BE2C (cell line): ENCODE measurements at regions not wholly inside any gene's neighbourhood (a gene's known extent, or its start where the extent isn't known, plus 50 kb on each side); places are given as distances from the start of the nearest gene placed in this dataset.
A peak's percentile ranks its signal among the peaks of the same experiment; 100 is the strongest.

Source experiments
- DNase-seq: peaks from one replicate; pipeline ENCODE4 v3.0.0-alpha.2; 2020
- H3K27me3 ChIP-seq: fragments of 250-450 bp; sonication (Bioruptor Pico); 2 replicates; pipeline ENCODE4 v1.5.1; 2020; ENCODE audit warnings: mild to moderate bottlenecking
- H3K36me3 ChIP-seq: fragments of 250-450 bp; sonication (Bioruptor Pico); 2 replicates; pipeline ENCODE4 v1.5.1; 2020; ENCODE audit warnings: mild to moderate bottlenecking
- H3K4me1 ChIP-seq: fragments of 250-450 bp; sonication (Bioruptor Pico); 2 replicates; pipeline ENCODE4 v1.5.1; 2020
- H3K4me3 ChIP-seq: 2 replicates; pipeline ENCODE4 v1.5.1; 2011; ENCODE audit warnings: low read depth, low read length
- H3K9me3 ChIP-seq: fragments of 250-450 bp; sonication (Bioruptor Pico); 2 replicates; pipeline ENCODE4 v1.5.1; 2020
- TF ChIP-seq, protein P1 (sequence below): IDR thresholded peaks from 2 replicates; pipeline ENCODE4 v1.5.1; 2012; ENCODE audit warnings: mild to moderate bottlenecking, low read depth, low read length

- H3K4me3 ChIP-seq = peak overlapping the region; percentile 40
- DNase-seq = peak; percentile 80
- no peaks in the 10 kb centered on the region for H3K9me3 ChIP-seq
- H3K36me3 ChIP-seq = no peaks in the 10 kb centered on the region
- H3K27me3 ChIP-seq = no peaks in the 10 kb centered on the region
- TF ChIP-seq, protein P1, sequence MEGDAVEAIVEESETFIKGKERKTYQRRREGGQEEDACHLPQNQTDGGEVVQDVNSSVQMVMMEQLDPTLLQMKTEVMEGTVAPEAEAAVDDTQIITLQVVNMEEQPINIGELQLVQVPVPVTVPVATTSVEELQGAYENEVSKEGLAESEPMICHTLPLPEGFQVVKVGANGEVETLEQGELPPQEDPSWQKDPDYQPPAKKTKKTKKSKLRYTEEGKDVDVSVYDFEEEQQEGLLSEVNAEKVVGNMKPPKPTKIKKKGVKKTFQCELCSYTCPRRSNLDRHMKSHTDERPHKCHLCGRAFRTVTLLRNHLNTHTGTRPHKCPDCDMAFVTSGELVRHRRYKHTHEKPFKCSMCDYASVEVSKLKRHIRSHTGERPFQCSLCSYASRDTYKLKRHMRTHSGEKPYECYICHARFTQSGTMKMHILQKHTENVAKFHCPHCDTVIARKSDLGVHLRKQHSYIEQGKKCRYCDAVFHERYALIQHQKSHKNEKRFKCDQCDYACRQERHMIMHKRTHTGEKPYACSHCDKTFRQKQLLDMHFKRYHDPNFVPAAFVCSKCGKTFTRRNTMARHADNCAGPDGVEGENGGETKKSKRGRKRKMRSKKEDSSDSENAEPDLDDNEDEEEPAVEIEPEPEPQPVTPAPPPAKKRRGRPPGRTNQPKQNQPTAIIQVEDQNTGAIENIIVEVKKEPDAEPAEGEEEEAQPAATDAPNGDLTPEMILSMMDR = no peak; the same call in 1 of the 2 replicates
- peaks cover 4% of the 10 kb centered on the region; the same call in 1 of the 2 replicates for H3K4me1 ChIP-seq
Measured at GRCh38 chr1:188386161-188386560, 1557.4 kb downstream of the PLA2G4A start.

DNA sequence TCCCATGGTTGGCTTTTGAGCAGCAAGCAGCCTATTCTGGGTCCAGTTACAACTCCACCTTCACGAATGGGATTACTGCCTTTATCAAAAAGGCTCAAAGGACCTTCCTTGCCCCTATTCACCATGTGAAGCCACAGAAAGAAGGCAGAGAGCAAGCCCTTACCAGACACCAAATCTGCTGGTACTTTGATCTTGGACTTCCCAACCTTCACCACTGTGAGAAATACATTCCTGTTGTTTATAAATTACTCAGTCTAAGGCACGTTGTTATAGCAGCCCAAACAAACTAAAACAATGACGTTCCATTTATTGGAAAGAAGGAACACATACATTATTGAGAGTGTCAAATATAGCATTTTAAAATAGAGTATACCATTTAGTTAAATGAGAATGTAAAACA lies 1557.9 kb downstream of the PLA2G4A start:
- Histone ChIP-seq H3K36me3 (no peaks in the 10 kb centered on the region), H3K4me1 (peaks cover 4% of the 10 kb centered on the region; the same call in 1 of the 2 replicates), H3K4me3 (peak overlapping the region; percentile 19; the same call in 1 of the 2 replicates), H3K27me3 (no peaks in the 10 kb centered on the region), H3K9me3 (no peaks in the 10 kb centered on the region)
- TF ChIP-seq, protein P1 = no peak
- DNase-seq = peak; percentile 18

GRCh38 chr1:188394677-188395076 lies 1565.9 kb downstream of the PLA2G4A start:
- DNase-seq = no peak
- no peaks in the 10 kb centered on the region for H3K36me3 ChIP-seq
- no peaks in the 10 kb centered on the region for H3K4me1 ChIP-seq
- TF ChIP-seq, protein P1 = no peak
- H3K9me3 ChIP-seq = no peaks in the 10 kb centered on the region
- H3K27me3 ChIP-seq = no peaks in the 10 kb centered on the region
- H3K4me3 ChIP-seq = no peak overlapping the region

DNA sequence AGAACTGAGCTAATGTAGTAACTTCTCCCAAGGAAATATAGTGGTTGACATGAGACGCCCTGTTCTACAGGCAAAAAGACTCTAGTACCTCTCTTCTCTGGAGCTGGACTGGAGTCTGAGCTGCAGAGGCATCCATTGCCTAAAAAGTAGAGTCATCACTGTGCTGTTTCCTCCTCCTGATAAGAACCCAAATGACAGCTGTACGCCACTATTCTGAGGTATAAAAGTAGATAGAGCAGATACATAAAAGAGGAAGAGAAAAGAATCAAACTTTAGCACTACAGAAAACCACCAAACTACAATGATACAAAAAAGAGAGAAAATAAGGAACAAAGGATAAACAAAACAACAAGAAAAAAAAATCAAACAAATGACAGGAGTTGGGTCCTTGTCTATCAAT lies 1568.8 kb downstream of the PLA2G4A start:
- no peak overlapping the region for H3K4me3 ChIP-seq
- H3K4me1 ChIP-seq = no peaks in the 10 kb centered on the region
- TF ChIP-seq, protein P1 = no peak
- no peaks in the 10 kb centered on the region for H3K36me3 ChIP-seq
- no peak for DNase-seq
- H3K9me3 ChIP-seq = no peaks in the 10 kb centered on the region
- H3K27me3 ChIP-seq = no peaks in the 10 kb centered on the region

DNA sequence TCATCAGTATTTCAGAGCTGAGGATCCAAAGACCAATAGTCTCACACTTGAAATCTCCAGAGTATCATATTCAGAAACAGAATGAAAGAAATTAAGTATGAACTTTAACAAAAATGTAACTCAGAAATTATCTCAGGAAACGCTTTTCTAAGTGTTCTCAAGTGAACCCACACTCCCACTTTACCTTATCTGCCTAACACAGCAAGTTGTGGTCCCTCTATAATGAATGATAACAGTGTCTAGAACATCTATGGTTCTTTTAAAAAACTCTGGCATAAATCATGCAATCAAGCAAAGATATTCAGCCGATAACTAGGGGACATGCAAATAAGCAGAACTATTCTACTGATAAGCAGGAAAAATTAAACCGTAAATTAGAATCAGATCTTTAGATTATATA lies 1574.2 kb downstream of the PLA2G4A start:
- no peaks in the 10 kb centered on the region for H3K4me1 ChIP-seq
- no peak for DNase-seq
- no peaks in the 10 kb centered on the region for H3K36me3 ChIP-seq
- H3K4me3 ChIP-seq = no peak overlapping the region
- H3K9me3 ChIP-seq = no peaks in the 10 kb centered on the region; the same call in 1 of the 2 replicates
- no peaks in the 10 kb centered on the region for H3K27me3 ChIP-seq
- TF ChIP-seq, protein P1 = no peak

GRCh38 chr1:188406636-188407035 lies 1577.9 kb downstream of the PLA2G4A start:
- no peaks in the 10 kb centered on the region for H3K27me3 ChIP-seq
- DNase-seq = no peak

More at GRCh38 chr1:188406636-188407035, 1577.9 kb downstream of the PLA2G4A start:
- Histone ChIP-seq H3K4me3 (no peak overlapping the region), H3K4me1 (no peaks in the 10 kb centered on the region), H3K36me3 (no peaks in the 10 kb centered on the region), H3K9me3 (no peaks in the 10 kb centered on the region; the same call in 1 of the 2 replicates)
- TF ChIP-seq, protein P1 = no peak
